Keratinocyte (primary cell): ENCODE measurements at regions not wholly inside any gene's neighbourhood (a gene's known extent, or its start where the extent isn't known, plus 50 kb on each side); places are given as distances from the start of the nearest gene placed in this dataset.

Source experiments
- DNase-seq: peaks from one replicate; pipeline ENCODE4 v3.0.0-alpha.2; 2011; ENCODE audit warnings: low read depth, missing footprints, low spot score
- FAIRE-seq: peaks from 2 replicates; lab custom pipeline; 2011; peaks lifted over from hg19 to GRCh38; lab: Jason Lieb, UNC
- H2AFZ ChIP-seq: 2 replicates; pipeline ENCODE4 v1.6.0; 2012; ENCODE audit warnings: low read length, control low read depth, inconsistent platforms; ENCODE audit not compliant: control insufficient read depth
- H3K27ac ChIP-seq: 2 replicates; pipeline ENCODE4 v1.5.1; 2011; ENCODE audit warnings: low read length; ENCODE audit not compliant: control insufficient read depth, insufficient read depth
- H3K27me3 ChIP-seq: 3 replicates; pipeline ENCODE4 v1.6.0; 2011; ENCODE audit warnings: low read length; ENCODE audit not compliant: control insufficient read depth, insufficient read depth; ENCODE audit errors: extremely low read depth
- H3K36me3 ChIP-seq, 2 experiments: 2 replicates in 1 of 2; 3 replicates in 1 of 2; pipeline ENCODE4 v1.5.1; 2011; ENCODE audit warnings: low read length in 2 of 2, mild to moderate bottlenecking in 1 of 2; ENCODE audit not compliant: control insufficient read depth in 2 of 2, insufficient read depth in 2 of 2; ENCODE audit errors: extremely low read depth in 1 of 2
- H3K4me1 ChIP-seq: 3 replicates; pipeline ENCODE4 v1.5.1; 2011; ENCODE audit warnings: low read length; ENCODE audit not compliant: control insufficient read depth, insufficient read depth; ENCODE audit errors: extremely low read depth
- H3K4me2 ChIP-seq: 3 replicates; pipeline ENCODE4 v1.6.0; 2011; ENCODE audit warnings: low read depth, low read length; ENCODE audit not compliant: control insufficient read depth, insufficient read depth; ENCODE audit errors: extremely low read depth
- H3K4me3 ChIP-seq, 3 experiments: fragments of 200-600 bp in 1 of 3; sonication (generic) in 1 of 3; 2 replicates in 2 of 3; 3 replicates in 1 of 3; pipeline ENCODE4 v1.5.1; 2011 to 2016; ENCODE audit warnings: low read length in 3 of 3, mild to moderate bottlenecking in 3 of 3, control low read depth in 2 of 3, inconsistent platforms in 1 of 3, low read depth in 1 of 3, mixed read lengths in 1 of 3, mixed run types in 1 of 3, moderate library complexity in 1 of 3; ENCODE audit not compliant: control insufficient read depth in 2 of 3, insufficient read depth in 2 of 3; ENCODE audit errors: extremely low read depth in 1 of 3
- H3K79me2 ChIP-seq: 2 replicates; pipeline ENCODE4 v1.6.0; 2012; ENCODE audit warnings: low read length; ENCODE audit not compliant: control insufficient read depth, insufficient read depth
- H3K9ac ChIP-seq: 3 replicates; pipeline ENCODE4 v1.6.0; 2011; ENCODE audit warnings: low read length; ENCODE audit not compliant: control insufficient read depth, insufficient read depth; ENCODE audit errors: extremely low read depth
- H3K9me1 ChIP-seq: 3 replicates; pipeline ENCODE4 v1.6.0; 2011; ENCODE audit warnings: low read length; ENCODE audit not compliant: control insufficient read depth, insufficient read depth; ENCODE audit errors: extremely low read depth
- H3K9me3 ChIP-seq: 2 replicates; pipeline ENCODE4 v1.5.1; 2012; ENCODE audit warnings: low read depth, low read length; ENCODE audit not compliant: control insufficient read depth
- H4K20me1 ChIP-seq: 3 replicates; pipeline ENCODE4 v1.6.0; 2011; ENCODE audit warnings: low read length; ENCODE audit not compliant: control insufficient read depth, insufficient read depth; ENCODE audit errors: extremely low read depth
- CTCF ChIP-seq, 3 experiments: IDR thresholded peaks in 1 of 3; conservative IDR thresholded peaks in 1 of 3; optimal IDR thresholded peaks in 1 of 3; 2 replicates in 2 of 3; 3 replicates in 1 of 3; pipeline versions ENCODE3 to v1.5.1; 2011; ENCODE audit warnings: low read length in 3 of 3, mild to moderate bottlenecking in 3 of 3, moderate library complexity in 2 of 3, control low read depth in 1 of 3, inconsistent platforms in 1 of 3; ENCODE audit not compliant: insufficient read depth in 2 of 3; ENCODE audit errors: extremely low read depth in 1 of 3
- EZH2 ChIP-seq: IDR thresholded peaks from one replicate; pipeline ENCODE4 v1.6.1; 2012; ENCODE audit warnings: inconsistent platforms, mild to moderate bottlenecking, low read length, moderate library complexity
- dilution Hi-C: fragments of 300-500 bp; cut with MboI; formaldehyde crosslinking; loops from one replicate; pipeline ENCODE4 v1.7.0; 2020; ENCODE audit warnings: low sequenced_read_pairs; ENCODE audit not compliant: extremely low pct_ligation_motif_present

GRCh38 chr1:189607477-189608096 is 870.1 kb downstream of the BRINP3 start:
- no peak overlapping the region for H3K9ac ChIP-seq
- dilution Hi-C loops, result no loop called here
- FAIRE-seq (no peak), DNase-seq (no peak)
- H4K20me1 ChIP-seq, result no peaks in the 10 kb centered on the region
- no peaks in the 10 kb centered on the region for H3K9me3 ChIP-seq
- no peak overlapping the region for H2AFZ ChIP-seq
- H3K9me1 ChIP-seq, result no peaks in the 10 kb centered on the region
- no peak overlapping the region for H3K27ac ChIP-seq
- no peak overlapping the region for H3K4me3 ChIP-seq
- H3K27me3 ChIP-seq, result no peaks in the 10 kb centered on the region
- no peaks in the 10 kb centered on the region for H3K4me1 ChIP-seq
- H3K4me2 ChIP-seq, result no peak overlapping the region
- H3K36me3 ChIP-seq, result no peaks in the 10 kb centered on the region
- H3K79me2 ChIP-seq, result no peaks in the 10 kb centered on the region
- TF ChIP-seq CTCF (optimal IDR thresholded peaks at IDR 0.05 in 1 of 3, IDR thresholded peaks at IDR 0.05 in 1 of 3, conservative IDR thresholded peaks at IDR 0.05 in 1 of 3; ENCODE audit: extremely low read depth in 1 of 3, insufficient read depth in 2 of 3, low read length in 3 of 3), result no peak
- no peak for TF ChIP-seq EZH2

- Histone ChIP-seq H3K9me3 (no peaks in the 10 kb centered on the region), H3K4me1 (no peaks in the 10 kb centered on the region), H4K20me1 (no peaks in the 10 kb centered on the region), H3K4me3 (no peak overlapping the region), H3K79me2 (no peaks in the 10 kb centered on the region), H3K27me3 (no peaks in the 10 kb centered on the region), H3K27ac (no peak overlapping the region), H3K9me1 (no peaks in the 10 kb centered on the region), H2AFZ (no peak overlapping the region), H3K9ac (no peak overlapping the region), H3K4me2 (no peak overlapping the region), H3K36me3 (no peaks in the 10 kb centered on the region)
- FAIRE-seq (no peak), DNase-seq (no peak)
- TF ChIP-seq EZH2, result no peak
- dilution Hi-C loops, result no loop called here
Observed at GRCh38 chr1:189609167-189609566, 868.5 kb downstream of the BRINP3 start.

- dilution Hi-C loops, result no loop called here
- H4K20me1 ChIP-seq, result no peaks in the 10 kb centered on the region
- no peak overlapping the region for H3K27ac ChIP-seq
- TF ChIP-seq CTCF (optimal IDR thresholded peaks at IDR 0.05 in 1 of 3, IDR thresholded peaks at IDR 0.05 in 1 of 3, conservative IDR thresholded peaks at IDR 0.05 in 1 of 3; ENCODE audit: extremely low read depth in 1 of 3, insufficient read depth in 2 of 3, low read length in 3 of 3), result no peak
- TF ChIP-seq EZH2, result no peak
- H3K36me3 ChIP-seq, result no peaks in the 10 kb centered on the region
- no peak overlapping the region for H3K9ac ChIP-seq
- DNase-seq (no peak), FAIRE-seq (peak; percentile 64)
- H3K27me3 ChIP-seq, result no peaks in the 10 kb centered on the region
- H2AFZ ChIP-seq, result no peak overlapping the region
- no peak overlapping the region for H3K4me3 ChIP-seq
- H3K9me1 ChIP-seq, result no peaks in the 10 kb centered on the region
- no peaks in the 10 kb centered on the region for H3K4me1 ChIP-seq
- no peaks in the 10 kb centered on the region for H3K79me2 ChIP-seq
- no peak overlapping the region for H3K4me2 ChIP-seq
- H3K9me3 ChIP-seq, result no peaks in the 10 kb centered on the region
Observed at GRCh38 chr1:189616893-189617292, 860.8 kb downstream of the BRINP3 start.
